ENCODE measurements at regions not wholly inside any gene's neighbourhood (a gene's known extent, or its start where the extent isn't known, plus 50 kb on each side); places are given as distances from the start of the nearest gene placed in this dataset.

- no peak overlapping the region for H3K4me3 ChIP-seq
- no peak overlapping the region for H3K27ac ChIP-seq
- ATAC-seq (no peak), DNase-seq (no peak)
- no peaks in the 10 kb centered on the region for H3K9me3 ChIP-seq
- H3K4me1 ChIP-seq, result no peaks in the 10 kb centered on the region
- no peaks in the 10 kb centered on the region for H3K27me3 ChIP-seq
- intact Hi-C loops (cut with DNase I), result no loop called here
- H3K36me3 ChIP-seq, result no peaks in the 10 kb centered on the region
- 75 to 80% methylated on average over 2 of the region's 2 CpGs for WGBS, 2 donors
- TF ChIP-seq, protein P1, sequence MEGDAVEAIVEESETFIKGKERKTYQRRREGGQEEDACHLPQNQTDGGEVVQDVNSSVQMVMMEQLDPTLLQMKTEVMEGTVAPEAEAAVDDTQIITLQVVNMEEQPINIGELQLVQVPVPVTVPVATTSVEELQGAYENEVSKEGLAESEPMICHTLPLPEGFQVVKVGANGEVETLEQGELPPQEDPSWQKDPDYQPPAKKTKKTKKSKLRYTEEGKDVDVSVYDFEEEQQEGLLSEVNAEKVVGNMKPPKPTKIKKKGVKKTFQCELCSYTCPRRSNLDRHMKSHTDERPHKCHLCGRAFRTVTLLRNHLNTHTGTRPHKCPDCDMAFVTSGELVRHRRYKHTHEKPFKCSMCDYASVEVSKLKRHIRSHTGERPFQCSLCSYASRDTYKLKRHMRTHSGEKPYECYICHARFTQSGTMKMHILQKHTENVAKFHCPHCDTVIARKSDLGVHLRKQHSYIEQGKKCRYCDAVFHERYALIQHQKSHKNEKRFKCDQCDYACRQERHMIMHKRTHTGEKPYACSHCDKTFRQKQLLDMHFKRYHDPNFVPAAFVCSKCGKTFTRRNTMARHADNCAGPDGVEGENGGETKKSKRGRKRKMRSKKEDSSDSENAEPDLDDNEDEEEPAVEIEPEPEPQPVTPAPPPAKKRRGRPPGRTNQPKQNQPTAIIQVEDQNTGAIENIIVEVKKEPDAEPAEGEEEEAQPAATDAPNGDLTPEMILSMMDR (IDR thresholded peaks at IDR 0.05), result no peak
Measured at GRCh38 chr13:84739021-84739420, 856.7 kb upstream of the SLITRK1 start.

DNA sequence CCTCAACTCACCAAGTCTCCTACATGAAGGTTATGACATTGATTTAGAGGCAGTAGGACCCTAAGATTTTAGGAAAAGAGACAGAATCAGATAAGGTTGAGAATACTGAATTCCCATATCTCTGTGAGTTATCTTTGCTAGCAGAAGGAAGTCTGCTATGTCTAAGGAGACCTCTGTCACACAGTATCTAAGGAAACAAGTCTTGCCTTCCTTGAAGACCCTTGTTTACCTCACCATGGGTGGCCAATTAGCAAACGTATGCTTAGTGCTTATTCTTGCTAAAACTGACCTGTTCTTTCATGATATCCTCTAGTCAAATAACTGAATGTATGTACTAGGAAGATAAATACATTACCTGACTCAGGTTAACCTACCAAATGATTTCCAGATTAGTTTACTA is 855.4 kb upstream of the SLITRK1 start:
- H3K9me3 ChIP-seq, result no peaks in the 10 kb centered on the region
- no peaks in the 10 kb centered on the region for H3K36me3 ChIP-seq
- H3K27ac ChIP-seq, result no peak overlapping the region
- no peaks in the 10 kb centered on the region for H3K4me1 ChIP-seq
- ATAC-seq (no peak), DNase-seq (no peak)
- TF ChIP-seq, protein P1 (IDR thresholded peaks at IDR 0.05), result no peak
- no peak overlapping the region for H3K4me3 ChIP-seq
- intact Hi-C loops (cut with DNase I), result no loop called here
- 37 to 47% methylated on average over 1 of the region's 1 CpG for WGBS, 2 donors
- no peaks in the 10 kb centered on the region for H3K27me3 ChIP-seq

DNA sequence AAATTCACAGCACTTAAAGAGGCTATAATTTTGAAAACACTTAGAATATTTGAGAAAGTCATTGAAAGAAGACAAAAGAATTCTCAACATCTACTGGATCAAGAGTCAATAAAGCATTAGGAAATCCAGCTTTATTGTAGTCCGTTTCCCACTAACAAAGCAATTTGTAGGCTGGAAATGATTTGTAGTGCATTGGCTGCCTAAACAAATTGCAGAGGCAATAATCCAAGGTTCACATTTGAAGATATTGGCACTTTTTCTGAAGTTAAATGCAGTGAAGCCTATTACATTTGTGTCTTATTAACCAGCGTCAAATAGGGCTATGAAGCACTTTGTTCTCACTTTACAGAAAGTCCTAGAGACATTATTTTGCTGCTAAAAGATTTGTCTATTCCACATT is 848.1 kb upstream of the SLITRK1 start:
- TF ChIP-seq, protein P1 (IDR thresholded peaks at IDR 0.05), result no peak
- no peak for ATAC-seq
- intact Hi-C loops (cut with DNase I), result no loop called here
- DNase-seq, result no peak
- no peak overlapping the region for H3K4me3 ChIP-seq
- no peaks in the 10 kb centered on the region for H3K36me3 ChIP-seq
- H3K4me1 ChIP-seq, result no peaks in the 10 kb centered on the region
- H3K27ac ChIP-seq, result no peak overlapping the region
- 71 to 82% methylated on average over 2 of the region's 2 CpGs for WGBS, 2 donors
- no peaks in the 10 kb centered on the region for H3K27me3 ChIP-seq
- peaks cover 0 to 6% (median 0%) of the 10 kb centered on the region in 11 donors for H3K9me3 ChIP-seq

- 94% methylated on average over 2 of the region's 2 CpGs for WGBS, 2 donors
- no peak overlapping the region for H3K27ac ChIP-seq
- ATAC-seq, result no peak
- no peak overlapping the region for H3K4me3 ChIP-seq
- no peak for DNase-seq
- H3K36me3 ChIP-seq, result no peaks in the 10 kb centered on the region
- no peaks in the 10 kb centered on the region for H3K27me3 ChIP-seq
- no peaks in the 10 kb centered on the region for H3K4me1 ChIP-seq
- H3K9me3 ChIP-seq, result peaks cover 0 to 5% (median 0%) of the 10 kb centered on the region in 11 donors
- intact Hi-C loops (cut with DNase I), result no loop called here
- TF ChIP-seq, protein P1 (IDR thresholded peaks at IDR 0.05), result no peak
Measured at GRCh38 chr13:84705982-84706710, 823.9 kb upstream of the SLITRK1 start.
